AG04450 (cell line): ENCODE measurements at regions not wholly inside any gene's neighbourhood (a gene's known extent, or its start where the extent isn't known, plus 50 kb on each side); places are given as distances from the start of the nearest gene placed in this dataset.

ENCODE experiments used
- CTCF ChIA-PET: fragments of 300-600, 350-600 bp; formaldehyde crosslinking; extraction: SDS; loops from one replicate; lab custom pipeline; 2022; ENCODE audit warnings: antibody characterized with exemption, inconsistent platforms; lab: Charles Lee
- POLR2A ChIA-PET: fragments of 350-600 bp; formaldehyde crosslinking; extraction: SDS; loops from one replicate; lab custom pipeline; 2021; ENCODE audit warnings: antibody characterized with exemption, inconsistent platforms; lab: Yijun Ruan, JAX
- DNase-seq: peaks from one replicate; pipeline ENCODE4 v3.0.0-alpha.2; 2011; ENCODE audit warnings: low read depth, low spot score
- H3K27ac ChIP-seq: one replicate; pipeline ENCODE4 v1.5.1; 2012; ENCODE audit warnings: low read depth, low read length, control low read depth
- H3K27me3 ChIP-seq: one replicate; pipeline ENCODE4 v1.6.0; 2012; ENCODE audit warnings: low read length; ENCODE audit not compliant: control insufficient read depth, insufficient read depth
- H3K4me3 ChIP-seq: 2 replicates; pipeline ENCODE4 v1.5.1; 2011; ENCODE audit warnings: mild to moderate bottlenecking, low read depth, low read length, control low read depth
- H3K9me3 ChIP-seq: 2 replicates; pipeline ENCODE4 v1.5.1; 2012; ENCODE audit warnings: low read length; ENCODE audit not compliant: control insufficient read depth, insufficient read depth
- CTCF ChIP-seq: IDR thresholded peaks from 2 replicates; pipeline ENCODE4 v1.5.1; 2011; ENCODE audit warnings: low read depth, low read length, control low read depth, inconsistent platforms

- ChIA-PET CTCF (interaction anchor here (2.0 to 2.8 kb wide), 2 partner anchors 163 to 210 kb away, joined by 6 to 11 read pairs; no protein-coding TSS in a partner anchor), POLR2A (no interaction called here)
- Histone ChIP-seq H3K27ac (no peak overlapping the region), H3K9me3 (no peaks in the 10 kb centered on the region), H3K27me3 (no peaks in the 10 kb centered on the region), H3K4me3 (no peak overlapping the region)
- TF ChIP-seq CTCF = no peak
- DNase-seq = no peak
Measured at GRCh38 chr5:148951612-148952011, 111.2 kb downstream of the SH3TC2 start.

- ChIA-PET CTCF (interaction anchor here (1.3 to 2.8 kb wide), 2 partner anchors 11 to 211 kb away, joined by 5 to 11 read pairs; no protein-coding TSS in a partner anchor), POLR2A (no interaction called here)
- H3K9me3 ChIP-seq = no peaks in the 10 kb centered on the region
- no peaks in the 10 kb centered on the region for H3K27me3 ChIP-seq
- H3K27ac ChIP-seq = no peak overlapping the region
- H3K4me3 ChIP-seq = no peak overlapping the region
- DNase-seq = no peak
- TF ChIP-seq CTCF = no peak
Measured at GRCh38 chr5:148952097-148952867, 110.6 kb downstream of the SH3TC2 start.

- TF ChIP-seq CTCF = no peak
- CTCF ChIA-PET = interaction anchor here (1.3 to 2.8 kb wide), 2 partner anchors 9 to 212 kb away, joined by 5 to 11 read pairs; no protein-coding TSS in a partner anchor
- no peaks in the 10 kb centered on the region for H3K9me3 ChIP-seq
- no peak for DNase-seq
- H3K27ac ChIP-seq = no peak overlapping the region
- H3K4me3 ChIP-seq = no peak overlapping the region
- no peaks in the 10 kb centered on the region for H3K27me3 ChIP-seq
- POLR2A ChIA-PET = no interaction called here
Measured at GRCh38 chr5:148953711-148954110, 109.2 kb downstream of the SH3TC2 start.
